HL-60 (cell line): ENCODE measurements at regions not wholly inside any gene's neighbourhood (a gene's known extent, or its start where the extent isn't known, plus 50 kb on each side); places are given as distances from the start of the nearest gene placed in this dataset.

Source experiments
- CTCF ChIP-seq: IDR thresholded peaks from one replicate; pipeline ENCODE4 v1.5.1; 2011; ENCODE audit warnings: low read length, control low read depth, inconsistent platforms; ENCODE audit not compliant: insufficient read depth
- SPI1 ChIP-seq: IDR thresholded peaks from 2 replicates; pipeline ENCODE4 v1.6.1; 2012; ENCODE audit warnings: low read depth, mild to moderate bottlenecking, borderline replicate concordance

GRCh38 chr17:14797801-14798200 lies 467.3 kb downstream of the PMP22 start:
- TF ChIP-seq CTCF (no peak), SPI1 (no peak)
